GM10266 (cell line): ENCODE measurements at regions not wholly inside any gene's neighbourhood (a gene's known extent, or its start where the extent isn't known, plus 50 kb on each side); places are given as distances from the start of the nearest gene placed in this dataset.

Experiments
- DNase-seq: peaks from one replicate; pipeline ENCODE4 v3.0.0; 2012; ENCODE audit errors: extremely low spot score
- CTCF ChIP-seq: IDR thresholded peaks from 2 replicates; pipeline ENCODE4 v1.5.1; 2012; ENCODE audit warnings: mild to moderate bottlenecking, low read depth; ENCODE audit not compliant: control insufficient read depth, insufficient read depth; ENCODE audit errors: missing control alignments

GRCh38 chr10:9188022-9188810 lies 1133.7 kb downstream of the GATA3 start:
- no peak for DNase-seq
- no peak for TF ChIP-seq CTCF

GRCh38 chr10:9189448-9189847 lies 1135.0 kb downstream of the GATA3 start:
- no peak for DNase-seq
- TF ChIP-seq CTCF: no peak

GRCh38 chr10:9193120-9193519 lies 1138.6 kb downstream of the GATA3 start:
- no peak for TF ChIP-seq CTCF
- DNase-seq: no peak

- no peak for DNase-seq
- no peak for TF ChIP-seq CTCF
These were observed 1140.9 kb downstream of the GATA3 start for GRCh38 chr10:9195385-9195784.

GRCh38 chr10:9198611-9199010 lies 1144.1 kb downstream of the GATA3 start:
- no peak for DNase-seq
- TF ChIP-seq CTCF: no peak

- no peak for TF ChIP-seq CTCF
- no peak for DNase-seq
These were observed 1151.1 kb downstream of the GATA3 start for GRCh38 chr10:9205558-9205957.

- DNase-seq: peak; percentile 48
- peak; percentile 93 for TF ChIP-seq CTCF
These were observed 1154.8 kb downstream of the GATA3 start for GRCh38 chr10:9209105-9209798.
